Activated CD8-positive, alpha-beta memory T cell treated with anti-CD3 and anti-CD28 coated beads, Interleukin-2, amount 50 U/mL, for 48 hours (primary cell): ENCODE measurements at regions not wholly inside any gene's neighbourhood (a gene's known extent, or its start where the extent isn't known, plus 50 kb on each side); places are given as distances from the start of the nearest gene placed in this dataset.

Experiments
- DNase-seq: peaks from one replicate; pipeline ENCODE4 v3.0.0-alpha.2; 2020

- no peak for DNase-seq
Observed at GRCh38 chr4:4689694-4690440, 148.0 kb upstream of the STX18 start.

- no peak for DNase-seq
Observed at GRCh38 chr4:4687935-4688727, 146.3 kb upstream of the STX18 start.

GRCh38 chr4:4687100-4687499 lies 145.3 kb upstream of the STX18 start:
- DNase-seq, result no peak

- no peak for DNase-seq
Observed at GRCh38 chr4:4685810-4686795, 144.3 kb upstream of the STX18 start.

- DNase-seq, result no peak
Observed at GRCh38 chr4:4681653-4682052, 139.8 kb upstream of the STX18 start.

- DNase-seq, result no peak
Observed at GRCh38 chr4:4680758-4681157, 138.9 kb upstream of the STX18 start.

- no peak for DNase-seq
Observed at GRCh38 chr4:4680243-4680642, 138.4 kb upstream of the STX18 start.

GRCh38 chr4:4677556-4678522 lies 136.0 kb upstream of the STX18 start:
- no peak for DNase-seq

GRCh38 chr4:4675641-4676040 lies 133.8 kb upstream of the STX18 start:
- no peak for DNase-seq

- DNase-seq, result no peak
Observed at GRCh38 chr4:4675051-4675581, 133.3 kb upstream of the STX18 start.

- no peak for DNase-seq
Observed at GRCh38 chr4:4673070-4673469, 131.2 kb upstream of the STX18 start.

GRCh38 chr4:4672402-4672801 lies 130.6 kb upstream of the STX18 start:
- DNase-seq, result no peak

- no peak for DNase-seq
Observed at GRCh38 chr4:4671774-4672349, 130.0 kb upstream of the STX18 start.

GRCh38 chr4:4670869-4671268 lies 129.0 kb upstream of the STX18 start:
- no peak for DNase-seq

- no peak for DNase-seq
Observed at GRCh38 chr4:4668355-4669210, 126.7 kb upstream of the STX18 start.

GRCh38 chr4:4667622-4668081 lies 125.8 kb upstream of the STX18 start:
- DNase-seq, result no peak

GRCh38 chr4:4666693-4667621 lies 125.1 kb upstream of the STX18 start:
- no peak for DNase-seq

GRCh38 chr4:4666187-4666586 lies 124.3 kb upstream of the STX18 start:
- no peak for DNase-seq

- DNase-seq, result no peak
Observed at GRCh38 chr4:4664234-4664633, 122.4 kb upstream of the STX18 start.
